H1 (cell line): ENCODE measurements at regions not wholly inside any gene's neighbourhood (a gene's known extent, or its start where the extent isn't known, plus 50 kb on each side); places are given as distances from the start of the nearest gene placed in this dataset.

Source experiments
- CTCF ChIA-PET: fragments of 300-600 bp; sonication (Branson Sonifier 250); formaldehyde crosslinking; loops from one replicate; lab custom pipeline; 2021; ENCODE audit not compliant: partially characterized antibody; lab: Charles Lee
- POLR2A ChIA-PET: fragments of 300-600 bp; sonication (Branson Sonifier 250); formaldehyde crosslinking; loops from one replicate; lab custom pipeline; 2021; ENCODE audit warnings: inconsistent platforms; ENCODE audit not compliant: partially characterized antibody; lab: Charles Lee
- DNase-seq, 2 experiments: peaks; one replicate each; pipeline versions ENCODE4 v3.0.0 to v3.0.0-alpha.2; 2010 to 2022; ENCODE audit warnings: low spot score in 2 of 2, low read depth in 1 of 2, mixed read lengths in 1 of 2
- FAIRE-seq: peaks from 2 replicates; lab custom pipeline; 2011; peaks lifted over from hg19 to GRCh38; lab: Jason Lieb, UNC
- H2AFZ ChIP-seq: 2 replicates; pipeline ENCODE4 v1.8.1; 2012; ENCODE audit warnings: low read length, inconsistent platforms
- H2AK5ac ChIP-seq: 2 replicates; pipeline ENCODE4 v1.6.1; 2013; ENCODE audit warnings: low read depth, low read length
- H2BK120ac ChIP-seq: replicated peaks from 2 replicates; pipeline ENCODE3; 2013; ENCODE audit warnings: low read depth, low read length, inconsistent platforms
- H2BK12ac ChIP-seq: 2 replicates; pipeline ENCODE4 v1.6.1; 2013; ENCODE audit warnings: low read depth, low read length
- H2BK15ac ChIP-seq: 2 replicates; pipeline ENCODE4 v1.6.1; 2013; ENCODE audit warnings: low read length
- H2BK20ac ChIP-seq: 2 replicates; pipeline ENCODE4 v1.6.1; 2013; ENCODE audit warnings: low read length
- H2BK5ac ChIP-seq: 2 replicates; pipeline ENCODE4 v1.6.1; 2013; ENCODE audit warnings: low read depth, low read length
- H3K14ac ChIP-seq: 2 replicates; pipeline ENCODE4 v1.6.1; 2013; ENCODE audit warnings: inconsistent platforms; ENCODE audit not compliant: insufficient read length
- H3K18ac ChIP-seq: 2 replicates; pipeline ENCODE4 v1.6.1; 2013; ENCODE audit warnings: low read length; ENCODE audit errors: extremely low read depth
- H3K23ac ChIP-seq: 2 replicates; pipeline ENCODE4 v1.6.1; 2013; ENCODE audit warnings: inconsistent platforms; ENCODE audit not compliant: insufficient read length
- H3K23me2 ChIP-seq: 2 replicates; pipeline ENCODE4 v1.6.1; 2013; ENCODE audit warnings: low read depth, low read length
- H3K27ac ChIP-seq: 2 replicates; pipeline ENCODE4 v1.6.1; 2011; ENCODE audit warnings: low read depth, low read length, inconsistent platforms
- H3K27me3 ChIP-seq, 4 experiments: replicated peaks in 1 of 4; 1 replicate in 1 of 4; 2 replicates in 3 of 4; pipeline versions ENCODE4 v1.6.1 to v1.8.1; 2011 to 2013; ENCODE audit warnings: low read length in 3 of 4, mild to moderate bottlenecking in 3 of 4, inconsistent platforms in 2 of 4, mixed read lengths in 2 of 4, moderate library complexity in 1 of 4; ENCODE audit not compliant: control insufficient read depth in 3 of 4, insufficient read depth in 3 of 4; ENCODE audit errors: extremely low read depth in 1 of 4
- H3K36me3 ChIP-seq, 4 experiments: 2 replicates each; pipeline versions ENCODE4 v1.6.1 to v1.8.1; 2011 to 2013; ENCODE audit warnings: mild to moderate bottlenecking in 4 of 4, low read length in 3 of 4, moderate library complexity in 2 of 4, control low read depth in 1 of 4, inconsistent platforms in 1 of 4; ENCODE audit not compliant: insufficient read depth in 4 of 4, control insufficient read depth in 2 of 4
- H3K4ac ChIP-seq: replicated peaks from 2 replicates; pipeline ENCODE3; 2013; ENCODE audit warnings: low read length, low read depth, mixed read lengths, inconsistent platforms; ENCODE audit not compliant: insufficient read length
- H3K4me1 ChIP-seq, 4 experiments: replicated peaks in 1 of 4; 1 replicate in 1 of 4; 2 replicates in 3 of 4; pipeline versions ENCODE4 v1.6.1 to v1.8.1; 2011 to 2013; ENCODE audit warnings: low read length in 3 of 4, inconsistent platforms in 2 of 4, mixed read lengths in 1 of 4; ENCODE audit not compliant: insufficient read depth in 4 of 4, control insufficient read depth in 3 of 4
- H3K4me2 ChIP-seq, 2 experiments: 2 replicates each; pipeline versions ENCODE4 v1.6.1 to v1.8.1; 2011 to 2013; ENCODE audit warnings: low read depth in 2 of 2, low read length in 2 of 2, control low read depth in 1 of 2, inconsistent platforms in 1 of 2, mild to moderate bottlenecking in 1 of 2; ENCODE audit not compliant: insufficient read depth in 1 of 2
- H3K4me3 ChIP-seq, 4 experiments: fragments of 200-600, 300-600 bp in 1 of 4; sonication (generic), shearing (Covaris generic), sonication (Bioruptor Twin) in 1 of 4; 2 replicates each; pipeline versions ENCODE4 v1.5.1 to v1.8.1; 2011 to 2016; ENCODE audit warnings: low read length in 4 of 4, low read depth in 3 of 4, control low read depth in 2 of 4, inconsistent platforms in 2 of 4, mild to moderate bottlenecking in 2 of 4, mixed read lengths in 1 of 4, moderate library complexity in 1 of 4; ENCODE audit not compliant: insufficient read depth in 2 of 4; ENCODE audit errors: extremely low read depth in 1 of 4
- H3K56ac ChIP-seq: replicated peaks from 2 replicates; pipeline ENCODE3; 2013; ENCODE audit warnings: low read depth, mild to moderate bottlenecking, mixed read lengths, low read length, inconsistent platforms; ENCODE audit not compliant: insufficient read length
- H3K79me1 ChIP-seq: 2 replicates; pipeline ENCODE4 v1.6.1; 2013; ENCODE audit warnings: low read depth, low read length, control low read depth
- H3K79me2 ChIP-seq, 2 experiments: 2 replicates each; pipeline versions ENCODE4 v1.6.1 to v1.8.1; 2012 to 2013; ENCODE audit warnings: low read length in 2 of 2, mild to moderate bottlenecking in 2 of 2, inconsistent platforms in 1 of 2; ENCODE audit not compliant: insufficient read depth in 2 of 2, control insufficient read depth in 1 of 2
- H3K9ac ChIP-seq, 4 experiments: replicated peaks in 1 of 4; 1 replicate in 1 of 4; 2 replicates in 3 of 4; pipeline versions ENCODE4 v1.6.1 to v1.8.1; 2011 to 2013; ENCODE audit warnings: low read depth in 3 of 4, low read length in 3 of 4, control low read depth in 2 of 4, mild to moderate bottlenecking in 2 of 4, moderate library complexity in 2 of 4, inconsistent platforms in 1 of 4; ENCODE audit errors: extremely low read depth in 1 of 4
- H3K9me3 ChIP-seq, 2 experiments: 2 replicates each; pipeline versions ENCODE4 v1.6.1 to v1.8.1; 2012 to 2013; ENCODE audit warnings: mild to moderate bottlenecking in 2 of 2, moderate library complexity in 2 of 2, control low read depth in 1 of 2, inconsistent platforms in 1 of 2, low read depth in 1 of 2, low read length in 1 of 2, mixed read lengths in 1 of 2; ENCODE audit not compliant: insufficient read depth in 2 of 2
- H4K20me1 ChIP-seq, 2 experiments: replicated peaks in 1 of 2; 2 replicates each; pipeline versions ENCODE3 to v1.8.1; 2011 to 2013; ENCODE audit warnings: inconsistent platforms in 2 of 2, low read length in 2 of 2, mild to moderate bottlenecking in 1 of 2; ENCODE audit not compliant: insufficient read depth in 2 of 2, control insufficient read depth in 1 of 2
- H4K5ac ChIP-seq: 2 replicates; pipeline ENCODE4 v1.6.1; 2013; ENCODE audit warnings: low read length, low read depth, mixed read lengths, inconsistent platforms; ENCODE audit not compliant: insufficient read length
- H4K8ac ChIP-seq: 2 replicates; pipeline ENCODE4 v1.8.0; 2013; ENCODE audit warnings: mild to moderate bottlenecking, moderate library complexity, low read length, inconsistent platforms; ENCODE audit not compliant: insufficient read depth; ENCODE audit errors: extremely low read depth
- H4K91ac ChIP-seq: replicated peaks from 2 replicates; pipeline ENCODE3; 2013; ENCODE audit warnings: low read length, mixed read lengths, inconsistent platforms; ENCODE audit not compliant: insufficient read length
- EP300 ChIP-seq, 2 experiments: IDR thresholded peaks; 1 replicate in 1 of 2; 2 replicates in 1 of 2; pipeline ENCODE4 v1.6.1; 2011 to 2012; ENCODE audit warnings: low read depth in 2 of 2, low read length in 2 of 2, mild to moderate bottlenecking in 2 of 2, borderline replicate concordance in 1 of 2, inconsistent platforms in 1 of 2, moderate library complexity in 1 of 2
- HDAC6 ChIP-seq: IDR thresholded peaks from one replicate; pipeline ENCODE4 v1.7.1; 2012; ENCODE audit warnings: low read depth, mild to moderate bottlenecking, inconsistent platforms, low read length, moderate library complexity
- POLR2A ChIP-seq, 2 experiments: IDR thresholded peaks; 1 replicate in 1 of 2; 2 replicates in 1 of 2; pipeline ENCODE4 v1.6.1; 2011; ENCODE audit warnings: low read depth in 2 of 2, low read length in 2 of 2, mild to moderate bottlenecking in 2 of 2; ENCODE audit errors: control extremely low read depth in 1 of 2
- POU5F1 ChIP-seq: IDR thresholded peaks from 2 replicates; pipeline ENCODE4 v1.6.1; 2011; ENCODE audit warnings: low read depth, mild to moderate bottlenecking, low read length, moderate library complexity
- RAD21 ChIP-seq, 2 experiments: IDR thresholded peaks in 1 of 2; conservative IDR thresholded peaks in 1 of 2; 2 replicates each; pipeline ENCODE4 v1.6.1; 2011; ENCODE audit warnings: low read depth in 2 of 2, low read length in 2 of 2, improper control_type of control experiment in 1 of 2, inconsistent platforms in 1 of 2, mild to moderate bottlenecking in 1 of 2, moderate library complexity in 1 of 2
- RXRA ChIP-seq: IDR thresholded peaks from 2 replicates; pipeline ENCODE4 v1.6.1; 2011; ENCODE audit warnings: low read depth, mild to moderate bottlenecking, low read length, moderate library complexity; ENCODE audit not compliant: insufficient read depth
- WGBS, 2 experiments: shearing (Covaris generic) in 1 of 2; methylation state at CpG; one replicate each; pipeline versions ENCODE4 v1.1.6 to v1.1.7; 2013 to 2015; ENCODE audit warnings: low lambda C conversion rate in 2 of 2, mixed read lengths in 2 of 2, inconsistent platforms in 1 of 2, low coverage in 1 of 2, missing lambda C conversion rate in 1 of 2; ENCODE audit not compliant: insufficient replicate concordance in 2 of 2, insufficient coverage in 1 of 2, insufficient read length in 1 of 2; ENCODE audit errors: extremely low coverage in 1 of 2, missing lambda C conversion rate in 1 of 2; 5-methylcytosine and 5-hydroxymethylcytosine counted together

DNA sequence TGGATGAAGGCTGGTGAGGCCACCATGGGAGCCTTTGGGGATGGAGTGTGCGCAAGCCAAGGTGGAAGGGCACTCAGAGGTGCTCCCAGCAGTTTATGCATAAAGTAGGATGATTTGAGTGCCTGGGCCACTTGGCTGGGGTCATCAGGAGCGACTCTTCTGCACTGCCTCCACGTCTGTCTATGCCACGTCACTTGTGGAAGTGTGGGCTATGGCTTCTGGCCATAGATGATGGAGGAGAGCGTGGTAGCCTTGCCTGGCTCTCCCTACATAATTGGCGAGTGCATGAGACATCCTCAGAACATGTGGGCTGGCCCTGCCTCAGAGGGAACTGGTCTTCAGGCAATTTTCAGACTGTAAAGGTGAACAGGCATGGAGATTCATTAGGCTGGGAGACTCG, 182.9 kb downstream of the TEX29 start:
- 80% methylated on average over 7 of the region's 7 CpGs; no CpG with 5 or more reads in 1 of the 2 experiments for WGBS, 2 experiments
- H2BK15ac ChIP-seq: no peak overlapping the region
- H4K91ac ChIP-seq: no peak overlapping the region

More for the DNA sequence above, 182.9 kb downstream of the TEX29 start:
- H3K18ac ChIP-seq: no peak overlapping the region
- no peaks in the 10 kb centered on the region for H3K79me1 ChIP-seq
- CTCF ChIA-PET: interaction anchor here (1.0 to 5.2 kb wide), 4 partner anchors 11 to 939 kb away, joined by 3 to 47 read pairs (median 19); no protein-coding TSS in a partner anchor
- H4K5ac ChIP-seq: no peak overlapping the region
- H4K8ac ChIP-seq: no peak overlapping the region
- no peak overlapping the region for H3K14ac ChIP-seq
- no peak overlapping the region for H3K9ac ChIP-seq
- no peak overlapping the region for H3K23ac ChIP-seq
- TF ChIP-seq RAD21 (IDR thresholded peaks at IDR 0.05 in 1 of 2, conservative IDR thresholded peaks at IDR 0.05 in 1 of 2; ENCODE audit: low read depth in 2 of 2, low read length in 2 of 2): no peak
- TF ChIP-seq POLR2A (IDR thresholded peaks at IDR 0.05; ENCODE audit: control extremely low read depth in 1 of 2, low read depth in 2 of 2, low read length in 2 of 2): no peak
- no peak for TF ChIP-seq EP300 (IDR thresholded peaks at IDR 0.05; ENCODE audit: borderline replicate concordance in 1 of 2, low read depth in 2 of 2, low read length in 2 of 2)
- TF ChIP-seq POU5F1: no peak
- no peak for TF ChIP-seq HDAC6
- TF ChIP-seq RXRA: no peak
- FAIRE-seq (no peak), DNase-seq (no peak)
- H2BK120ac ChIP-seq: no peak overlapping the region
- H3K27ac ChIP-seq: no peak overlapping the region
- no peak overlapping the region for H3K4ac ChIP-seq
- H3K4me3 ChIP-seq: no peak overlapping the region
- no peaks in the 10 kb centered on the region for H3K23me2 ChIP-seq
- peak overlapping the region; percentile 53; the same call in 1 of the 2 replicates for H2AK5ac ChIP-seq
- H3K9me3 ChIP-seq: peaks cover 14 to 20% of the 10 kb centered on the region in 2 experiments
- H2BK5ac ChIP-seq: no peak overlapping the region
- no peak overlapping the region for H3K56ac ChIP-seq
- H3K27me3 ChIP-seq: no peaks in the 10 kb centered on the region
- no peak overlapping the region for H3K4me2 ChIP-seq
- no peak overlapping the region for H2AFZ ChIP-seq
- POLR2A ChIA-PET: no interaction called here
- H3K36me3 ChIP-seq: no peaks in the 10 kb centered on the region
- no peaks in the 10 kb centered on the region for H4K20me1 ChIP-seq
- H3K4me1 ChIP-seq: no peaks in the 10 kb centered on the region
- no peak overlapping the region for H2BK20ac ChIP-seq
- no peaks in the 10 kb centered on the region for H3K79me2 ChIP-seq
- H2BK12ac ChIP-seq: no peak overlapping the region
